HUES6 (cell line): ENCODE measurements at regions not wholly inside any gene's neighbourhood (a gene's known extent, or its start where the extent isn't known, plus 50 kb on each side); places are given as distances from the start of the nearest gene placed in this dataset.
"Not testable (repeated sequence)": the region's sequence is repeated elsewhere in the genome, so short reads cannot be mapped to it uniquely, and the experiment has no call there.

ENCODE experiments used
- H3K27ac ChIP-seq: 2 replicates; pipeline ENCODE4 v1.7.0; 2013; ENCODE audit warnings: low read depth, mild to moderate bottlenecking, low read length, inconsistent platforms
- H3K27me3 ChIP-seq: 2 replicates; pipeline ENCODE4 v1.6.1; 2013; ENCODE audit warnings: low read length; ENCODE audit not compliant: control insufficient read depth, insufficient read depth
- H3K36me3 ChIP-seq: 2 replicates; pipeline ENCODE4 v1.6.1; 2013; ENCODE audit warnings: low read length; ENCODE audit not compliant: control insufficient read depth, insufficient read depth
- H3K4me1 ChIP-seq: 2 replicates; pipeline ENCODE4 v1.6.1; 2013; ENCODE audit warnings: low read length; ENCODE audit not compliant: control insufficient read depth, insufficient read depth
- H3K4me3 ChIP-seq: 2 replicates; pipeline ENCODE4 v1.5.1; 2013; ENCODE audit warnings: low read depth, low read length
- H3K9ac ChIP-seq: one replicate; pipeline ENCODE4 v1.6.1; 2013; ENCODE audit warnings: mild to moderate bottlenecking, low read length
- H3K9me3 ChIP-seq: 2 replicates; pipeline ENCODE4 v1.6.1; 2013; ENCODE audit warnings: low read depth, low read length; ENCODE audit not compliant: control insufficient read depth, insufficient read depth

DNA sequence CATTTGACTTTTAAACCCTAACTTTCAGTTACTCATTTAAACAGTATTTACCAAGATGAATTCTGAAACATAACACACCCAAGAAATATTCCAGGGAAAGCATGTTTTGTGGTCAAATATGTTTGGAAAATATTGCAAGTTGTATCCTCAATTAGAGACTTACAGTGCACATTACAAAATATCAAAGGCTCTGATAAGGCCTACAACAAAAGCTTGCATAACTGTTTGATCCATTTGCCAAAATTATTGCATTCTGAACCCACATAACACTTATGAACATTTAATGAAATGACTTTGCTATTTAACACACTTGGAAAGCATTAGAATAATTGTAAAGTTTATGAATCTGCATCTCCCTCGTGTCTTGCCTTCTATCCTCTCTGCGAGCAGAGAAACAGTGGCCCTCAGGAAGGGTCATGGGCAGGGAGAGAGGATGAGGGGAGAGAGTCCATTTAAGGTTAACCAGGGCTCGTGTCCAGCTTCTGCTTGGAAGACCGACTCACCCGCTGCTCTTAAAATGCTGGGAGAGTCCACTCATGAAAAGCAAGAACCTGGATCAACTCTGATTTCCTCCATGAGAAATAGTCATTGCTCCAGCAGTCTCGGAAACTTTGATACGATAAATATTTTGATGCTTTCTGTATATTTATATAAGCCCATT, 408.2 kb upstream of the ZMIZ1 start:
- H3K27me3 ChIP-seq: no peaks in the 10 kb centered on the region
- no peak overlapping the region for H3K27ac ChIP-seq
- H3K9ac ChIP-seq: no peak overlapping the region
- no peaks in the 10 kb centered on the region for H3K36me3 ChIP-seq
- H3K9me3 ChIP-seq: peaks cover 22% of the 10 kb centered on the region
- H3K4me1 ChIP-seq: peaks cover 4% of the 10 kb centered on the region; the same call in 1 of the 2 replicates
- H3K4me3 ChIP-seq: no peak overlapping the region

DNA sequence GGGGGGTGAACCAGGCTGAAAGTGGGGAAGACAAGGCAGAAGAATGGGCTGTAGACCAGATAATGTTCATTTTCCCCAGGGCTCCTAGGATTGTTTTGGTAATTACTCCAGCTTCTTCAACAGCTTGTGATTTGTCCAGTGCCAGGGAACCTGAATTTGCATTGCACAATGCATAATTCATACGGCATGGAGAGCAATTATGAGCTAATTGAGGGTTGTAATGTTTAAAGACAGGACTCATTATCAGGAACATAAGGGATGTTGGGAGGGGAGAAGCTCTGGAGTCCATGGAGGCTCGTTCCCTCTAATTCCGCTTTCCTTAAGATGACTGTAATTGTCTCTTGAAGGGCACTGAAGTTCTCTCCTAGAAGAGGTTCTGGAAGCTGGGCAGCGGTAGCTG, 405.0 kb upstream of the ZMIZ1 start:
- H3K36me3 ChIP-seq: no peaks in the 10 kb centered on the region
- no peaks in the 10 kb centered on the region for H3K27me3 ChIP-seq
- no peak overlapping the region for H3K9ac ChIP-seq
- H3K27ac ChIP-seq: no peak overlapping the region
- H3K4me1 ChIP-seq: no peaks in the 10 kb centered on the region
- no peak overlapping the region for H3K4me3 ChIP-seq
- H3K9me3 ChIP-seq: peaks cover 24% of the 10 kb centered on the region

DNA sequence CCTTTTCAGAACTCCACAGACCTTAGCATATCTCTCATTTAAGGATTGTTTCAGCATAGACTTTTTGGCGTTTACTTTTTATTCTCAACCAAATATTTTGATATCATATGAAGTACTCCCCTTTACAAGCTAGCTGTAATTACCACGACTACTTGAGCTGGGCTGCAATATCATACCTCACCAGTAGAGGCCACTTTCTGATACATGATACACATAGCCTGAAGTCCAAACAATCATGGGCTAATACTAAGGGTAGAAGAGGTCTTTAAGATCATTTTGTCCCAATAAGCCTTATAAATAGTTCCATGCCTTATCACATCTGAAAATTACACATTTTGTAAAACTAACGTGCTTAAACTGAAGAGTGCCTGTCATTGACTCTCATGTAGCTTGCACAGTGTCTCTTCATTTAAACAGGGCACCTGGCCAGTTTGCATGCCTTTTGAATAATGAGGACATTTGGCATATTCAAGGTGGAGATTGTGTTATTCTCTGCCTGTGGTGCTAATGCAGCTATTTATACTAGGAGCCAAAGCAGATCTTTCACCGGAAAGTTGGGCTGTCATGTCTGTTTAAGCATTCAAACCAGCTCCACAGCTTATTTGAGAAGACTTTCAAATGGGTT, 403.7 kb upstream of the ZMIZ1 start:
- H3K4me3 ChIP-seq: no peak overlapping the region
- H3K36me3 ChIP-seq: no peaks in the 10 kb centered on the region
- H3K27ac ChIP-seq: no peak overlapping the region
- H3K9ac ChIP-seq: no peak overlapping the region
- no peaks in the 10 kb centered on the region for H3K4me1 ChIP-seq
- no peaks in the 10 kb centered on the region for H3K27me3 ChIP-seq
- peaks cover 24% of the 10 kb centered on the region for H3K9me3 ChIP-seq

DNA sequence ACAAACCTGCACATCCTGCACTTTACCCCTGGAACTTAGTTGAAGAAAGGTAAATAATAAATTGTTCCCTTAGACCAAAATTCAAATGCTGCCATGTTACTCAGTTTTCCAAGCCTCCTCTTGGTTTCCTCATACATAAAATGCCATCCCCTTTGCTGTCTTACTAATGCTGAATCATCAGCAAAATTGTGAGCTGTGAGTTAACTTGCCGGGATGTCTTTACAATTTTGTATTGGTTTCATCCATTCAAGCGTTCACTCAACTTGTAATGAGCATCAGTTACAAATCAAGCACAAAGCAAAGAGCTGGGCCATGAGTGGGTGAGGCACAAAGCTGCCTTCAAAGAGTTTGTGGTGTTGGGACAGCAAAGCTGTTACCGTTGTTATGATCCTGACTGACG, 395.8 kb upstream of the ZMIZ1 start:
- H3K4me1 ChIP-seq: no peaks in the 10 kb centered on the region
- no peak overlapping the region for H3K27ac ChIP-seq
- H3K36me3 ChIP-seq: no peaks in the 10 kb centered on the region
- no peak overlapping the region for H3K4me3 ChIP-seq
- no peaks in the 10 kb centered on the region for H3K9me3 ChIP-seq
- no peak overlapping the region for H3K9ac ChIP-seq
- H3K27me3 ChIP-seq: no peaks in the 10 kb centered on the region

DNA sequence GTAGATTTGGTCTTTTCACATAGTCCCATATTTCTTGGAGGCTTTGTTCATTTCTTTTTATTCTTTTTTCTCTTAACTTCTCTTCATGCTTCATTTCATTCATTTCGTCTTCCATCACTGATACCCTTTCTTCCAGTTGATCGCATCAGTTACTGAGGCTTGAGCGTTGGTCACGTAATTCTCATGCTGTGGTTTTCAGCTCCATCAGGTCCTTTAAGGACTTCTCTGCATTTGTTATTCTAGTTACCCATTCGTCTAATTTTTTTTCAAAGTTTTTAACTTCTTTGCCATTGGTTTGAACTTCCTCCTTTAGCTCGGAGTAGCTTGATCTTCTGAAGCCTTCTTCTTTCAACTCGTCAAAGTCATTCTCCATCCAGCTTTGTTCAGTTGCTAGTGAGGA, 387.6 kb upstream of the ZMIZ1 start:
- not testable (repeated sequence) for H3K4me3 ChIP-seq, H3K36me3 ChIP-seq, H3K9ac ChIP-seq, H3K27ac ChIP-seq, H3K4me1 ChIP-seq, H3K27me3 ChIP-seq
- H3K9me3 ChIP-seq: peaks cover 16% of the 10 kb centered on the region

DNA sequence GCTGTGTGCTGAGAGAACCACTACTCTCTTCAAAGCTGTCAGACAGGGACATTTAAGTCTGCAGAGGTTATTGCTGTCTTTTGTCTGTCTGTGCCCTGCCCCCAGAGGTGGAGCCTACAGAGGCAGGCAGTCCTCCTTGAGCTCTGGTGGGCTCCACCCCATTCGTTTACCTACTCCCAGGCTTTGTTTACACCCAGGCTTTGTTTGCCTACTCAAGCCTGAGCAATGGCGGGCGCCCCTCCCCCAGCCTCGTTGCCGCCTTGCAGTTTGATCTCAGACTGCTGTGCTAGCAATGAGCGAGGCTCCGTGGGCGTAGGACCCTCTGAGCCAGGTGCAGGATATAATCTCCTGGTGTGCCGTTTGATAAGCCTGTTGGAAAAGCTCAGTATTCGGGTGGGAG, 386.8 kb upstream of the ZMIZ1 start:
- H3K9me3 ChIP-seq: peaks cover 16% of the 10 kb centered on the region
- not testable (repeated sequence) for H3K4me3 ChIP-seq, H3K36me3 ChIP-seq, H3K27ac ChIP-seq, H3K9ac ChIP-seq, H3K4me1 ChIP-seq, H3K27me3 ChIP-seq

DNA sequence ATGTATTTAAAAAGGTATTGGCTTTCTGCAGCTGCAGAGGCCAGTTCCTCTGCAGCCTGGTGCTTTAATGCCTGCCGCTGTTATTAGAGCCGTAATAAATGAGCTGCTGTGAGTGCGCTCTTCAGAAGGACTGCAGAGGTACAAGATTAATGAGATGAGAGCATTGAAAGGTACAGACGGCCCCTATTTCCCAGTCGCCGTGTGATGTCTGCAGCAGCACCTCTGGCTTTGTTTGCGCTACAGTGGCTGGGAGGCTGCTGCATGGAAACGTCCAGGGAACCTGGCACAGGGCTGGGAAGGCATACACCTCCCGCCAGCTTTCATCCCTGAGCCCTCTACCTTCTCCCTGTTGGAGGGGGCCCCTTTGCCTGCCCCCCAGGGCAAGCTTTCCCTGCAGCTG, 383.8 kb upstream of the ZMIZ1 start:
- H3K9me3 ChIP-seq: peaks cover 16% of the 10 kb centered on the region
- H3K4me3 ChIP-seq: no peak overlapping the region
- H3K27ac ChIP-seq: no peak overlapping the region
- no peaks in the 10 kb centered on the region for H3K27me3 ChIP-seq
- no peaks in the 10 kb centered on the region for H3K36me3 ChIP-seq
- no peak overlapping the region for H3K9ac ChIP-seq
- H3K4me1 ChIP-seq: no peaks in the 10 kb centered on the region; the same call in 1 of the 2 replicates

DNA sequence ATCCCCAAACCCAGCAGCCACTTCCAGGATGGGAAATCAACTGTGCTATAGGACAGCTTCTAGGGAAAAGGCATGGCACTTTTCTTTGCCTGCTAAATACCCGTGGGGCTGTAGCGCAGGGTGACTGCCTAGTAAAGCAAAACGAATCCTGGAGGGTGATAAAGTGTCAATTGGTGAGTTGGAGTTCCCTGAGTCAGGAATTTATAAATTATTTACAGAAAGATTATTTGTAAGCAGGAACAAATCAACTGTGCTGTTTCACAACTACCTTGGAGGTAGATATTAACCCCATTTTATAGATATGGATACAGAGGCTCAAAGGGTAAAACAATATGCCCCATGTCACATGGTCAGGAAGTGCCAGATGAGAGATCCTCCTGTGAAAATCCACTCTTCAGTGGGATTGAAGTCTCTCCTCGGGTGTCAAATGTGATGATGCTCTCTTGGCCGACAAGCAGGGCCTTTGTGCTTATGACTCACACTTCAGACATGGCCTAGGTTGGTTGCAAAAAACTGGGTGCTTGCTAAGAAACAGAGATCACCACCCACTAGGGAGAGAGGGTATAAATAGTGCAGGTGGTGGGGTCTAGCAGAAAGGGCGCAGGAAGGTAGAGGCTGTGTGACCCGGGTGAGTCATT, 383.2 kb upstream of the ZMIZ1 start:
- no peaks in the 10 kb centered on the region for H3K36me3 ChIP-seq
- peaks cover 16% of the 10 kb centered on the region for H3K9me3 ChIP-seq
- H3K27ac ChIP-seq: no peak overlapping the region
- no peaks in the 10 kb centered on the region; the same call in 1 of the 2 replicates for H3K4me1 ChIP-seq
- no peak overlapping the region for H3K4me3 ChIP-seq
- no peak overlapping the region for H3K9ac ChIP-seq
- no peaks in the 10 kb centered on the region for H3K27me3 ChIP-seq

DNA sequence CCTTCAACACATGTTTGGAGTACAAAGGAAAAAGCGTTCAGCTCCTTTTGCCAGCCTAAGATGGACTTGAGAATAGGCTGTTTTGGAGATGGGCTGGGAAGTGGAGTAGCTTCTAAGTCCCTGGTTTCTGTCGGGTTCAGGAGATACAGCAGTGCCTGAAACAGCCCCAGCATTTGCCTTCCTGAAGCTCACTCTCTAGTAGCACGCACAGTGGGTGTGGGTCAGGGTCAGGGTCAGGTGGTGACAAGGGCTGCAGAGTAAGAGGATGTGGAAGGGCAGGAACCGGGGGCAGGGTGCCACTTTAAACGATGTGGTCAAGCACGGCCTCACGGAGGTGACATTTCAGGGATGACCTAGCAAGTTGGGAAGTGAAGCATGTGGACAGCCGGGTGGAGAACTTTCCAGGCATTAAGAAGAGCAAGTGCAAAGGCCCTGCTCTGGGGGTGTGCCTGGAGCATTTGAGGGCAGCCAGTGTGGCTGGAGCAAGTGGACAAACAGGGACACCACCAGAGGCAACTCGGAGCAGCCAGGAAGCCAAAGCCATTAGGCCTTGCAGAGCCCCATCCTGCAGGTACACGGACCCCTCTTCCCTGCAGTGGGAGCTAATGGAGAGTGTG, 382.2 kb upstream of the ZMIZ1 start:
- Histone ChIP-seq H3K9ac (no peak overlapping the region), H3K9me3 (peaks cover 16% of the 10 kb centered on the region), H3K4me1 (no peaks in the 10 kb centered on the region; the same call in 1 of the 2 replicates), H3K27ac (no peak overlapping the region), H3K27me3 (no peaks in the 10 kb centered on the region), H3K4me3 (no peak overlapping the region), H3K36me3 (no peaks in the 10 kb centered on the region)

DNA sequence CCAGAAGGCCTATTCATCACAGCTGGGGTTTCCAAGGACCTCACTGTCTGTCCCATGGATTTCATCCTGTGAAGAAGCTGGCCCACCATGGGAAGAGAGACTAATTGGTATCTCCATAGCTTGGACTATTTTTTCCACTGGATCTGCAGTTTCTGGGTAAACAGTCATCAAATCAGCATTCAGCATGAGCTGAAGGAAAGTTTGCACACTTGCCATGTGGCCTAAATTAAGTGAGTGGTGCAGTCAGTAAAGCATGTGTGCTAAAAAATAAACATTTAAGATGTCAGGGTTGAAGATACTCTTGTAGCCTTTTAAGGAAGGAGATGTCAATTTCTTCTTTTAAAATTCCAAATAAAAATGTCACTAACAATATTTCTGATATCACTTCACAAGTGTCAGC, 381.1 kb upstream of the ZMIZ1 start:
- H3K27me3 ChIP-seq: no peaks in the 10 kb centered on the region

More for the DNA sequence above, 381.1 kb upstream of the ZMIZ1 start:
- Histone ChIP-seq H3K9me3 (peaks cover 10% of the 10 kb centered on the region), H3K4me1 (no peaks in the 10 kb centered on the region; the same call in 1 of the 2 replicates), H3K4me3 (no peak overlapping the region), H3K27ac (no peak overlapping the region), H3K36me3 (no peaks in the 10 kb centered on the region), H3K9ac (no peak overlapping the region)
